Stimulated activated naive CD4-positive, alpha-beta T cell treated with Interleukin-2 at 50 U/mL for 16 hours (primary cell): ENCODE measurements at regions not wholly inside any gene's neighbourhood (a gene's known extent, or its start where the extent isn't known, plus 50 kb on each side); places are given as distances from the start of the nearest gene placed in this dataset.

Source experiments
- DNase-seq: peaks from one replicate; lab custom pipeline; 2025; lab: John Stamatoyannopoulos, UW

- DNase-seq, result no peak
These were observed 50.1 kb upstream of the ASAP2 start for GRCh38 chr2:9156483-9156882.

- no peak for DNase-seq
These were observed 52.6 kb upstream of the ASAP2 start for GRCh38 chr2:9154061-9154460.

- no peak for DNase-seq
These were observed 53.0 kb upstream of the ASAP2 start for GRCh38 chr2:9153643-9153980.

DNA sequence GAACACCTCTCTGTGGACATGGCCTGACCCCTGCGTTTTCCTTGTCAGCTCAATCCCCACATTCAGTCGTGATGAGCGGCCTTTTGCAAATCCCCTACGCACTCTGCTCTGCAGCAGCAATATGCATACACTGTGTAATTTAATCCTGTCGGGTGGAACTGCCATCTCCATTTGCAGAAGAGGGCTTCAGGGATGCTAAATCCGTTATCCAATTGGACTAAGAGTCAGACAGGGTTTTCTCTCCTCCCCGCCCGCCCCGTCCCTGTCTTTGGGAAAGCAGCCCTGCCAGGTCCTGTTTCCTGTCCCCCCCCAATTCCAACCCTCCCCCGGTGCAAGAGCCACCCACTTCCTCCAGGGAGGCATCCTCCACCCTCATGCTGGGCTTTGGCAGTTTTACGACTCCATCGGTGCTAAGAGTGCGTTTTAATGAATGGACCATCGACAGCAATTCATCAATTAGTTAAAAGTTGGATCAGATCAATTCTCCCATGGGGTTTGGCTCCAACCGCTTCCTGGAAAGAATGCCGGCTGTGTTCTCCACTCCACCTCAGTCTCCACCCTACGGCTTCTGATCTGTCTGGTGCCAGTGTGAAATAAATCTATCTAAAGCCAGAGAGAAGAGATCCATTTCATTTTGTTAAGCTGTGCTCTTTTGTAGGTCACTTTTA, 53.5 kb upstream of the ASAP2 start:
- no peak for DNase-seq

DNA sequence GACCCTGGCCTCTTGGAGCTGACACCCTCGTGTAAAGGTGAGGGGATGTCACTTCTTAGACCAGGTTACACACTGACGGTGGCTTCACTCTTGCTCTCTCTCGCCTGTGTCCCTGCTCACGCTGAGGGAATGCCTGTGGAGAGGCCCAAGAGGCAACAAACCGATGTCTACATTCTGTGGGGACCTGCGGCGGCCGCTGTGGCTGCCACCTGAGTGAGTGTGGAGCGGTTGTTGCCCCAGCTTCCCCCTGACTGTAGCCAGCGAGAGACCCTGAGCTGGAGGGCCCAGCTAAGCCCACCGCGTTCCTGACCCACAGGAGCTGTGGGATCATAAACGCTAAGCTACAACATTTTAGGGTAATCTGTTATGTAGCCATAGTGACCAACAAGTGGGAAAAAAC, 55.7 kb upstream of the ASAP2 start:
- DNase-seq, result no peak

- DNase-seq, result no peak
These were observed 56.1 kb upstream of the ASAP2 start for GRCh38 chr2:9150568-9150900.

- DNase-seq, result no peak
These were observed 56.7 kb upstream of the ASAP2 start for GRCh38 chr2:9149726-9150567.

- no peak for DNase-seq
These were observed 57.3 kb upstream of the ASAP2 start for GRCh38 chr2:9149388-9149660.

DNA sequence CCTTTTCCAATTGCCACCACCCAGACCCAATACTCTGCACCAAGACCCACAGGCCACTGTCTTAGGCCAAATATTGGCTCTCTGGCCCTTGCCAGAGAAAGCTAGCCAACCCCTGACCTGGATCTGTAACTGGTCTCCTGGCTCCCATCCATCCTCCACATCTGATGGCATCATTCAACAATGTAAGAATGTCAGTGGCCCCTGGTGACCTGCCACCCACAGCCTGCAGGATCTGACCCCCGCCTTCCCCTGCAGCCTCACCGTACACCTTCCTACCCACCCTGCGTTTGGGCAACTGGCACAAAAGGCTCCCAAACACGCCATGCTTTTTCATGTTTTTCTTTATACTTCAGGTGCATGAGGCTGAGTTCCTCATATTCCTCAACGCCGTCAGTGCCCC, 60.0 kb upstream of the ASAP2 start:
- DNase-seq, result no peak

- no peak for DNase-seq
These were observed 60.7 kb upstream of the ASAP2 start for GRCh38 chr2:9145752-9146430.

GRCh38 chr2:9145109-9145751, 61.4 kb upstream of the ASAP2 start:
- DNase-seq, result no peak

DNA sequence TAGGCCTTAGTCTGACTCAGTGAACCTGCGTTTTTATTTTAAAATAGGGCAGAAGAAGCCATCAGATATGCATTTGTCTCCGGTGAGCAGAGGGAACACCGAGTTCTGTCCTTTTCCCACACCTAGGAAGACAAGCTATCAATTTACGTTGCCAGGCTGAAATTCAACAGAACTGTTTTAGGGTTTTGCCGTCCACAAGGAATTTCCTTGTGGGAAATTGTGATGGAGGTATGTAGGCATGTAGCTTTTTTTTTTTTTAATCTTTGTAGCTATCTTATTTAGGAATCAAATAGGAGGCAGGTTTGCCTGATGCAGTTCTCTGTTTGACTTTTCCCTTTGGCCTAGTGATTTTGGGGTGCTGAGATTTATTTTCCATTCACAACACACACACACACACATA, 62.0 kb upstream of the ASAP2 start:
- no peak for DNase-seq

GRCh38 chr2:9144046-9144445, 62.6 kb upstream of the ASAP2 start:
- DNase-seq, result no peak

DNA sequence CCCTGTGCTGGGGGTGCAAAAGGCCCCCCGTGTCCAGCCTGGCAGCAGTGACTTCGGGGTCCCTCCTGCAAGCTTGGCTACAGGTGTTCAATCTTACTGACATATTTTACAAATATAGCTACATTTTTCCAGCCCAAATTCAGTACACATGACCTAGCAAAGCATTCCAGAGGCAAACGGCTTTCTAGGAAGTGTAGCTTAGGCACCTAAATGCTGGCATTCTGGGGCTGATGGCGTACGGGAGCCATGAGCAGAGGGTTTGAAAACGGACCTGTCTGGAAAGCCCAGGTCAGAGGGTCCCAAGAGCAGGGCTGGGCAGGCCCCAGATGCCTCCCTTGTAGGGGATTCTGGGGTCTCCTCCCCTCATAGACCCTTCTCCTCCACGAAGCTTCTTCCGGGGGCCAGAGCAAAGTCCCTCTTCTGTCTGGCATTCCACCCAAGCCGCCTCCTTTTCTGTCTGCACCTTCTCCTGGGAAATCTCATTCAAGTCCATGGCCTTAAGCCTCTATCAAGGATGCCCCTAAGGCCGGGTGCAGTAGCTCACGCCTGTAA, 63.3 kb upstream of the ASAP2 start:
- DNase-seq, result no peak

GRCh38 chr2:9142551-9143263, 63.9 kb upstream of the ASAP2 start:
- DNase-seq, result peak; percentile 69

DNA sequence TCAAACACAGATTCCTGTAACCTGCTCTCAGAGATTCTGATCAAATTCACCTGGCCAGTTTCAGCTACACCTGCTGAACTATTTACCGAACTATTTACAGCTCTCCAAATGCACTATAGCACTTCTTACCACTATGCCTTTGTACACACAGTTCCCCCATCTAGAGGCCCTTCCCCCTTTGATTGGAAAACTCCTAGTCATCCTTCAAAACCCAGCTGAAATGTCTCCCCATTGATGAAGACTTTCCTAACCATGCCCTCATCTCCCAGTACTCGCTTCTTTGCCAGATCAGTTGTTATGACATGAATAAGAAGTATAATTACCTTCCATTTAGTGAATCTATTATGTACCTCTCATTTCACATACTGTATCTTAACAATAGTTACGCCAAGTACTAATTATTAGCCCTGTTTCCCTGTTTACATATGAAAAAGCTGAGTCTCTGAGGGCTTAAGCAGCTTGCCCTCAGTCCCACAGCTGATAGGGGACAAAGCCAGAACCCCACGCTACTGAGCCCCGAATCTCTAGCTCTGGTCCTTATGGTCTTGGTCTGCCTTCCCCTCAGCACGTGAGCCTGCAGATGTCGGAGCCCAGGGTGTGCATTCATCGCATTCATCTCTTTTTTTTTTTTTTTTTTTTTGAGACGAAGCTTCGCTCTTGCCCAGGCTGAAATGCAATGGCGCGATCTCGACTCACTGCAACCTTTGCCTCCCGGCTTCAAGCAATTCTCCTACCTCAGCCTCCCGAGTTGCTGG, 64.7 kb upstream of the ASAP2 start:
- DNase-seq, result no peak

GRCh38 chr2:9141091-9141667, 65.4 kb upstream of the ASAP2 start:
- no peak for DNase-seq

- DNase-seq, result no peak
These were observed 66.0 kb upstream of the ASAP2 start for GRCh38 chr2:9140645-9141044.

- peak; percentile 41 for DNase-seq
These were observed 66.8 kb upstream of the ASAP2 start for GRCh38 chr2:9139491-9140443.
